ENCODE measurements at regions not wholly inside any gene's neighbourhood (a gene's known extent, or its start where the extent isn't known, plus 50 kb on each side); places are given as distances from the start of the nearest gene placed in this dataset.

- no peak for ATAC-seq (replicated peaks; ENCODE audit: extremely low read depth, poor library complexity, severe bottlenecking)
Measured at GRCh38 chr3:159922193-159922840, 66.3 kb upstream of the IL12A start.

DNA sequence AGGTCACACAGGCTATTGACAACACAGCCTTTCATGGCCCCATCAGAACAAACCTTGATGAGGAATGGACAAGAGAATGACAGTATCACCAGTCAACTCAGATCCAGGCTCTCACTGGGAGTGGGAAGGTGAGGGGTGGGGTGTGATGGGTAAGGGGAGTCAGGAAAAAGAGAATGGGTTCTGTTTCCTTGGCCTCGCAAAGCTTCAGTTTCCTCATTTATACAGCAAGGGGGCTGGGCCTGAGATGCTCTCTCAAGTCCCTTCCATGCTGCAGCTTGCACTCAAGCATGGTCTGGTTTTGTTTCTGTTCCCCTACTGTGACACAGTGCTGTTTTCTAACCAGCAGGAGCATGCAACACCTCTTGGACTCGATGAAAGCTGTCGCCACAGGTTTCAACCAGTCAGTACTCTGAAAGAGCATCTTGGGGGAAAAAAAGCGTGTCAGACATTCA, 65.7 kb upstream of the IL12A start:
- no peak for DNase-seq (ENCODE audit: low spot score in 2 of 2)
- H3K36me3 Mint-ChIP-seq (ENCODE audit: insufficient read depth) = no peaks in the 10 kb centered on the region
- no peaks in the 10 kb centered on the region for H3K4me1 Mint-ChIP-seq
- ATAC-seq (replicated peaks; ENCODE audit: extremely low read depth, poor library complexity, severe bottlenecking) = peak; percentile 24
- no peak overlapping the region for H3K4me3 Mint-ChIP-seq
- H3K27me3 Mint-ChIP-seq = peaks cover 11% of the 10 kb centered on the region
- H3K27ac Mint-ChIP-seq (ENCODE audit: low read depth) = no peak overlapping the region
- H3K9me3 Mint-ChIP-seq = no peaks in the 10 kb centered on the region

More at GRCh38 chr3:159922193-159922840, 66.3 kb upstream of the IL12A start:
- DNase-seq (ENCODE audit: low spot score in 2 of 2) = no peak
- no peak overlapping the region for H3K27ac Mint-ChIP-seq (ENCODE audit: low read depth)
- H3K27me3 Mint-ChIP-seq = peaks cover 11% of the 10 kb centered on the region
- no peaks in the 10 kb centered on the region for H3K4me1 Mint-ChIP-seq
- H3K9me3 Mint-ChIP-seq = no peaks in the 10 kb centered on the region
- H3K4me3 Mint-ChIP-seq = no peak overlapping the region
- no peaks in the 10 kb centered on the region for H3K36me3 Mint-ChIP-seq (ENCODE audit: insufficient read depth)

GRCh38 chr3:159923336-159923735, 65.3 kb upstream of the IL12A start:
- Mint-ChIP-seq H3K27ac (ENCODE audit: low read depth) (no peak overlapping the region), H3K4me1 (no peaks in the 10 kb centered on the region), H3K9me3 (no peaks in the 10 kb centered on the region), H3K4me3 (no peak overlapping the region), H3K27me3 (peaks cover 11% of the 10 kb centered on the region), H3K36me3 (ENCODE audit: insufficient read depth) (no peaks in the 10 kb centered on the region)
- no peak for DNase-seq (ENCODE audit: low spot score in 2 of 2)
- no peak for ATAC-seq (replicated peaks; ENCODE audit: extremely low read depth, poor library complexity, severe bottlenecking)

DNA sequence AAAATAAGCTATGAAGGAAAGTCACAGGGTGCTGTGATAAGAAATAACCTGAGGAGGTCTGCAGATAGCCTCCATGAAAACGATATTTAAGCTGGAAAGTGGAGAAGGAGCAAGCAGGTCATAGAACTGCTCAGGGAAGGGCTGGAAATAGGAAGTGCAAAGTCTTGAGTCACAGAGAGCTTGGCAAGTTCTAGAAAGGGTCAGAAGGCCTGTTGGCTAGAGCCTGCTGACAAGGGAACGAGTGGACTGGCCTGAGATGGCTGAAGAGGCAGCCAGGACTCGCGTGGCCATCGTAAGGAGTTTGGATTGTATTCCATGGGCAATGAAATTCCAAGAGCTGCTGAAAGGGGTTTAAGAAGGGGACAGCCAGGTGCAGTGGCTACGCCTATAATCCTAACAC, 64.7 kb upstream of the IL12A start:
- H3K27ac Mint-ChIP-seq (ENCODE audit: low read depth) = no peak overlapping the region
- no peak overlapping the region for H3K4me3 Mint-ChIP-seq
- no peak for ATAC-seq (replicated peaks; ENCODE audit: extremely low read depth, poor library complexity, severe bottlenecking)
- DNase-seq (ENCODE audit: low spot score in 2 of 2) = no peak
- H3K27me3 Mint-ChIP-seq = peaks cover 11% of the 10 kb centered on the region
- no peaks in the 10 kb centered on the region for H3K36me3 Mint-ChIP-seq (ENCODE audit: insufficient read depth)
- no peaks in the 10 kb centered on the region for H3K4me1 Mint-ChIP-seq
- no peaks in the 10 kb centered on the region for H3K9me3 Mint-ChIP-seq

- Mint-ChIP-seq H3K27ac (ENCODE audit: low read depth) (no peak overlapping the region), H3K4me1 (no peaks in the 10 kb centered on the region), H3K9me3 (no peaks in the 10 kb centered on the region), H3K36me3 (ENCODE audit: insufficient read depth) (no peaks in the 10 kb centered on the region), H3K4me3 (no peak overlapping the region), H3K27me3 (peaks cover 11% of the 10 kb centered on the region)
- ATAC-seq (replicated peaks; ENCODE audit: extremely low read depth, poor library complexity, severe bottlenecking) (no peak), DNase-seq (ENCODE audit: low spot score in 2 of 2) (no peak)
Measured at GRCh38 chr3:159924411-159924810, 64.2 kb upstream of the IL12A start.

DNA sequence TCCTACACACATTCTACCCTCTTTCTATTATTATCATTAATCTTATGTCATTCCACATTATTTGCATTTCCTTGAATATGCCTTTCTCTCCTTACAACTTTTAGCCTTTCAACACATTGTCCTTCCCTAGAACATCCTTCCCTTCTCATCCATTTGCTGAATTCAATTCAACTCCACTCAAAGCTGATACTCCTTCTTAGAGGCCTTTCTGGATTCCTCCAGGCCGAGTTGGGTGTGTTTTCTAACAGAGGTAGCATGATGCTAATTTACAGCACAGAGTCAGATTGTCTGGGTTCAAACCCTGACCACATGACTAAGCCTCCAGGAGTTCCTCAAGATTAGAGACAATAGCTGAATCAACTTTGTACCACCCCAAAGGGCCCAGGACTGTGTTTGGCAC, 63.4 kb upstream of the IL12A start:
- Mint-ChIP-seq H3K4me1 (no peaks in the 10 kb centered on the region), H3K4me3 (no peak overlapping the region), H3K27ac (ENCODE audit: low read depth) (no peak overlapping the region), H3K36me3 (ENCODE audit: insufficient read depth) (no peaks in the 10 kb centered on the region), H3K9me3 (no peaks in the 10 kb centered on the region), H3K27me3 (peaks cover 11% of the 10 kb centered on the region)
- ATAC-seq (replicated peaks; ENCODE audit: extremely low read depth, poor library complexity, severe bottlenecking) (no peak), DNase-seq (ENCODE audit: low spot score in 2 of 2) (no peak)

DNA sequence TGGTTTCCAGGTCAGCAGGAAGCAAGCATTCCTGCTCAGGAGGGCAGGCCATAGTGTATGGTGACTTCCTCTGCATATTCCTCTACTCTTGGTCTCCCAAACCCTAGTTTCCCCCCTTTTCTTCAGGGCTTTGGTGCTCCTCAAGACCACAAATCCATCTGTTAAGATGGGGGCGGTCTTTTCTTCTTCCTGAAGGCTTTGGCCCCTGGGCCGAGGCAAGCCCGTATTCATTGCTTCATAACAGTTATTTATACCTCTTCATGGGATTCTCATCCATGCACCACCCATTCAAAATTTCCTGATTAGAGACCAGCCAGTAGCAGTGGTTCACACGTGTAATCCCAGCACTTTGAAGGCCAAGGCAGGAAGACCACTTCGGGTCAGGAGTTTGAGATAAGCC, 62.1 kb upstream of the IL12A start:
- DNase-seq (ENCODE audit: low spot score in 2 of 2) = no peak
- no peak overlapping the region for H3K4me3 Mint-ChIP-seq
- H3K9me3 Mint-ChIP-seq = no peaks in the 10 kb centered on the region
- H3K4me1 Mint-ChIP-seq = no peaks in the 10 kb centered on the region
- no peaks in the 10 kb centered on the region for H3K36me3 Mint-ChIP-seq (ENCODE audit: insufficient read depth)
- no peak overlapping the region for H3K27ac Mint-ChIP-seq (ENCODE audit: low read depth)
- peaks cover 12% of the 10 kb centered on the region for H3K27me3 Mint-ChIP-seq
- ATAC-seq (replicated peaks; ENCODE audit: extremely low read depth, poor library complexity, severe bottlenecking) = no peak

- no peak overlapping the region for H3K4me3 Mint-ChIP-seq
Measured at GRCh38 chr3:159928071-159928491, 60.6 kb upstream of the IL12A start.

DNA sequence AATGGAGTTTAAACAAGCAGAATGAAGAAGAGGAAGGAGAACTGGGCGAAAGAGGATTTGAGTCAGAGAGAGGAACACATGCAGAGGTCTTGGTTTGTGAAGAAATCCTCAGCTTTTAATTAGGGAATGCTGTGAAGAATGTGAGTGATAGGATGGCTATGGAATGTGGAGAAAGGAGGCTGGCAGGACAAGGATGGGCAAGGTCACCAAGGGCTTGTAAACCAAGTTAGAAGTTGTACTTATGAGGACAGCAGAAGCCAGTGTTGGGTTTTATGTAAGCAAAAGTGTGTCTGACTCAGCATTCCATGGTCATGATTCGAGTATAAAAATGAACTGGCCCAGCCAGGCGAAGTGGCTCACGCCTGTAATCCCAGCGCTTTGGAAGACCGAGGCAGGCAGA, 60.0 kb upstream of the IL12A start:
- H3K27ac Mint-ChIP-seq (ENCODE audit: low read depth) = no peak overlapping the region
- no peaks in the 10 kb centered on the region for H3K36me3 Mint-ChIP-seq (ENCODE audit: insufficient read depth)
- H3K9me3 Mint-ChIP-seq = peaks cover 6% of the 10 kb centered on the region
- H3K27me3 Mint-ChIP-seq = peaks cover 14% of the 10 kb centered on the region
- H3K4me3 Mint-ChIP-seq = no peak overlapping the region
- no peak for ATAC-seq (replicated peaks; ENCODE audit: extremely low read depth, poor library complexity, severe bottlenecking)
- H3K4me1 Mint-ChIP-seq = no peaks in the 10 kb centered on the region
- no peak for DNase-seq (ENCODE audit: low spot score in 2 of 2)

More at GRCh38 chr3:159928071-159928491, 60.6 kb upstream of the IL12A start:
- DNase-seq (ENCODE audit: low spot score in 2 of 2) (no peak), ATAC-seq (replicated peaks; ENCODE audit: extremely low read depth, poor library complexity, severe bottlenecking) (no peak)
- H3K36me3 Mint-ChIP-seq (ENCODE audit: insufficient read depth) = no peaks in the 10 kb centered on the region
- no peaks in the 10 kb centered on the region for H3K4me1 Mint-ChIP-seq
- no peak overlapping the region for H3K27ac Mint-ChIP-seq (ENCODE audit: low read depth)
- H3K9me3 Mint-ChIP-seq = peaks cover under 1% of the 10 kb centered on the region
- peaks cover 14% of the 10 kb centered on the region for H3K27me3 Mint-ChIP-seq

GRCh38 chr3:159929171-159930141, 59.2 kb upstream of the IL12A start:
- Mint-ChIP-seq H3K4me1 (no peaks in the 10 kb centered on the region), H3K36me3 (ENCODE audit: insufficient read depth) (no peaks in the 10 kb centered on the region), H3K27me3 (peaks cover 19% of the 10 kb centered on the region), H3K9me3 (peaks cover 13% of the 10 kb centered on the region), H3K27ac (ENCODE audit: low read depth) (no peak overlapping the region), H3K4me3 (no peak overlapping the region)
- ATAC-seq (replicated peaks; ENCODE audit: extremely low read depth, poor library complexity, severe bottlenecking) = peak; percentile 40
- no peak for DNase-seq (ENCODE audit: low spot score in 2 of 2)

DNA sequence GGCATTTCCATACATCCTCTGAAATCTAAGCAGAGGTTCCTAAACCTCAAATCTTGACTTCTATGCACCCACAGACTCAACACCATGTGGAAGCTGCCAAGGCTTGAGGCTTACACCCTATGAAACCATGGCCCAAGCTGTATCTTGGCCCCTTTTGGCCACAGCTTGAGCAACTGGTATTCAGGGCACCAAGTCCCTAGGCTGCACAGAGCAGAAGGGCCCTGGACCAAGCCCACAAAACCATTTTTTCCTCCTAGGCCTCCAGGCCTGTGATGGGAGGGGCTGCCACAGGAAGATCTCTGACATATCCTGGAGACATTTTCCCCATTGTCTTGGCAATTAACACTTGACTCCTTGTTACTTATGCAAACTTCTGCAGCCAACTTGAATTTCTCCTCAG, 54.4 kb upstream of the IL12A start:
- H3K36me3 Mint-ChIP-seq (ENCODE audit: insufficient read depth) = no peaks in the 10 kb centered on the region
- H3K27ac Mint-ChIP-seq (ENCODE audit: low read depth) = no peak overlapping the region
- peaks cover 21% of the 10 kb centered on the region for H3K9me3 Mint-ChIP-seq
- DNase-seq (ENCODE audit: low spot score in 2 of 2) (no peak), ATAC-seq (replicated peaks; ENCODE audit: extremely low read depth, poor library complexity, severe bottlenecking) (no peak)
- H3K27me3 Mint-ChIP-seq = peaks cover 27% of the 10 kb centered on the region
- no peak overlapping the region for H3K4me3 Mint-ChIP-seq
- no peaks in the 10 kb centered on the region for H3K4me1 Mint-ChIP-seq

- no peaks in the 10 kb centered on the region for H3K36me3 Mint-ChIP-seq (ENCODE audit: insufficient read depth)
- no peak overlapping the region for H3K27ac Mint-ChIP-seq (ENCODE audit: low read depth)
- no peak for DNase-seq (ENCODE audit: low spot score in 2 of 2)
- no peak overlapping the region for H3K4me3 Mint-ChIP-seq
- H3K4me1 Mint-ChIP-seq = no peaks in the 10 kb centered on the region
- H3K27me3 Mint-ChIP-seq = peaks cover 16% of the 10 kb centered on the region
- ATAC-seq (replicated peaks; ENCODE audit: extremely low read depth, poor library complexity, severe bottlenecking) = no peak
- peaks cover 21% of the 10 kb centered on the region for H3K9me3 Mint-ChIP-seq
Measured at GRCh38 chr3:159936541-159936940, 52.1 kb upstream of the IL12A start.

Measured in central memory CD8-positive, alpha-beta T cell (primary cell).